Natural killer cell (primary cell): ENCODE measurements at regions not wholly inside any gene's neighbourhood (a gene's known extent, or its start where the extent isn't known, plus 50 kb on each side); places are given as distances from the start of the nearest gene placed in this dataset.

ENCODE experiments used
- ATAC-seq, 3 donors: fragments of 150-1000 bp in 2 of 3; fragments of 200-7000 bp in 1 of 3; cut with Tn5 transposase; 1 replicate in 1 of 3; 2 replicates in 2 of 3; pipeline ENCODE4 v1.10.0; 2021; ENCODE audit warnings: mild to moderate bottlenecking in 2 of 3, moderate library complexity in 2 of 3
- DNase-seq, 2 donors: peaks; one replicate each; pipeline versions ENCODE4 v3.0.0 to v3.0.0-alpha.2; 2013 to 2021; ENCODE audit warnings: mixed read lengths in 1 of 2
- H3K27ac ChIP-seq: one replicate; pipeline ENCODE4 v1.5.1; 2013; ENCODE audit warnings: mild to moderate bottlenecking, low read length
- H3K27me3 ChIP-seq: one replicate; pipeline ENCODE4 v1.6.1; 2013; ENCODE audit warnings: low read length; ENCODE audit not compliant: control insufficient read depth, insufficient read depth
- H3K36me3 ChIP-seq: one replicate; pipeline ENCODE4 v1.6.1; 2013; ENCODE audit warnings: low read length; ENCODE audit not compliant: control insufficient read depth, insufficient read depth
- H3K4me1 ChIP-seq: one replicate; pipeline ENCODE4 v1.6.1; 2013; ENCODE audit warnings: low read length; ENCODE audit not compliant: control insufficient read depth, insufficient read depth
- H3K4me3 ChIP-seq: one replicate; pipeline ENCODE4 v1.5.1; 2013; ENCODE audit warnings: low read length
- H3K9me3 ChIP-seq: one replicate; pipeline ENCODE4 v1.6.1; 2013; ENCODE audit warnings: low read length; ENCODE audit not compliant: control insufficient read depth, insufficient read depth
- H3K27ac Mint-ChIP-seq, 2 donors: one replicate each; pipeline ENCODE4 v1.8.0; 2022; ENCODE audit warnings: mild to moderate bottlenecking in 2 of 2, mixed read lengths in 2 of 2, moderate library complexity in 1 of 2
- H3K27me3 Mint-ChIP-seq, 2 donors: one replicate each; pipeline ENCODE4 v1.8.0; 2022; ENCODE audit warnings: low read depth in 2 of 2, mixed read lengths in 2 of 2
- H3K36me3 Mint-ChIP-seq: one replicate; pipeline ENCODE4 v1.8.0; 2022; ENCODE audit warnings: mixed read lengths
- H3K4me1 Mint-ChIP-seq, 2 donors: one replicate each; pipeline ENCODE4 v1.8.0; 2022; ENCODE audit warnings: mixed read lengths in 2 of 2
- H3K4me3 Mint-ChIP-seq: one replicate; pipeline ENCODE4 v1.8.0; 2022; ENCODE audit warnings: mild to moderate bottlenecking, moderate library complexity, mixed read lengths
- H3K9me3 Mint-ChIP-seq, 2 donors: one replicate each; pipeline ENCODE4 v1.8.0; 2022; ENCODE audit warnings: mixed read lengths in 2 of 2
- CTCF ChIP-seq: fragments of 200-600 bp; IDR thresholded peaks from one replicate; pipeline ENCODE4 v1.8.0; 2022; ENCODE audit warnings: antibody characterized with exemption
- WGBS: methylation state at CpG from one replicate; pipeline ENCODE4 v1.1.7; 2013; ENCODE audit warnings: missing lambda C conversion rate; ENCODE audit not compliant: insufficient coverage; 5-methylcytosine and 5-hydroxymethylcytosine counted together
- intact Hi-C: fragments of 100-400 bp; cut with micrococcal nuclease; formaldehyde crosslinking; loops from one replicate; pipeline ENCODE4 v1.14.2; 2022

GRCh38 chr15:95724908-95725633, 605.4 kb upstream of the NR2F2 start:
- no peaks in the 10 kb centered on the region for H3K4me1 Mint-ChIP-seq
- no peak for TF ChIP-seq CTCF
- peaks cover 21 to 49% of the 10 kb centered on the region in 2 donors for H3K27me3 Mint-ChIP-seq
- Histone ChIP-seq H3K27ac (no peak overlapping the region), H3K4me3 (no peak overlapping the region), H3K4me1 (no peaks in the 10 kb centered on the region), H3K36me3 (no peaks in the 10 kb centered on the region), H3K9me3 (no peaks in the 10 kb centered on the region), H3K27me3 (no peaks in the 10 kb centered on the region)
- no peak overlapping the region for H3K4me3 Mint-ChIP-seq
- H3K27ac Mint-ChIP-seq = no peak overlapping the region
- intact Hi-C loops = no loop called here
- no peak for DNase-seq
- H3K9me3 Mint-ChIP-seq = no peaks in the 10 kb centered on the region
- H3K36me3 Mint-ChIP-seq = peaks cover 11% of the 10 kb centered on the region
- WGBS = 89% methylated on average over 2 of the region's 3 CpGs
- ATAC-seq = no peak

GRCh38 chr15:95726891-95727290, 603.6 kb upstream of the NR2F2 start:
- Histone ChIP-seq H3K36me3 (no peaks in the 10 kb centered on the region), H3K9me3 (no peaks in the 10 kb centered on the region), H3K4me1 (no peaks in the 10 kb centered on the region), H3K27ac (no peak overlapping the region), H3K4me3 (no peak overlapping the region), H3K27me3 (no peaks in the 10 kb centered on the region)
- Mint-ChIP-seq H3K36me3 (peaks cover 11% of the 10 kb centered on the region), H3K27ac (no peak overlapping the region), H3K27me3 (peaks cover 21 to 48% of the 10 kb centered on the region in 2 donors), H3K4me1 (no peaks in the 10 kb centered on the region), H3K4me3 (no peak overlapping the region), H3K9me3 (no peaks in the 10 kb centered on the region)
- WGBS = 79% methylated on average over 3 of the region's 4 CpGs
- DNase-seq (no peak), ATAC-seq (no peak)
- intact Hi-C loops = no loop called here
- no peak for TF ChIP-seq CTCF

GRCh38 chr15:95733931-95734330, 596.6 kb upstream of the NR2F2 start:
- no peaks in the 10 kb centered on the region for H3K36me3 Mint-ChIP-seq
- H3K27me3 Mint-ChIP-seq = peaks cover 13 to 18% of the 10 kb centered on the region in 2 donors
- Histone ChIP-seq H3K36me3 (no peaks in the 10 kb centered on the region), H3K27me3 (no peaks in the 10 kb centered on the region), H3K9me3 (no peaks in the 10 kb centered on the region), H3K4me3 (no peak overlapping the region), H3K4me1 (peaks cover 11% of the 10 kb centered on the region), H3K27ac (no peak overlapping the region)
- TF ChIP-seq CTCF = no peak
- peaks cover 32 to 33% of the 10 kb centered on the region in 2 donors for H3K4me1 Mint-ChIP-seq
- H3K9me3 Mint-ChIP-seq = peaks cover 0 to 2% of the 10 kb centered on the region in 2 donors
- ATAC-seq = peak in 2 of 3 donors; percentile 67 to 78
- WGBS = 31% methylated on average over 3 of the region's 3 CpGs
- intact Hi-C loops = no loop called here
- H3K27ac Mint-ChIP-seq = peak overlapping the region; percentile 47 to 85
- no peak overlapping the region for H3K4me3 Mint-ChIP-seq
- peak in 1 of 2 donors; percentile 38 for DNase-seq
